NCI-H2227 (cell line): ENCODE measurements at regions not wholly inside any gene's neighbourhood (a gene's known extent, or its start where the extent isn't known, plus 50 kb on each side); places are given as distances from the start of the nearest gene placed in this dataset.
A peak's percentile ranks its signal among the peaks of the same experiment; 100 is the strongest.

Source experiments
- DNase-seq: peaks from one replicate; lab custom pipeline; 2025; ENCODE audit not compliant: unreplicated experiment; lab: John Stamatoyannopoulos, UW

GRCh38 chr2:6683516-6683915 lies 182.2 kb downstream of the CMPK2 start:
- DNase-seq = no peak

DNA sequence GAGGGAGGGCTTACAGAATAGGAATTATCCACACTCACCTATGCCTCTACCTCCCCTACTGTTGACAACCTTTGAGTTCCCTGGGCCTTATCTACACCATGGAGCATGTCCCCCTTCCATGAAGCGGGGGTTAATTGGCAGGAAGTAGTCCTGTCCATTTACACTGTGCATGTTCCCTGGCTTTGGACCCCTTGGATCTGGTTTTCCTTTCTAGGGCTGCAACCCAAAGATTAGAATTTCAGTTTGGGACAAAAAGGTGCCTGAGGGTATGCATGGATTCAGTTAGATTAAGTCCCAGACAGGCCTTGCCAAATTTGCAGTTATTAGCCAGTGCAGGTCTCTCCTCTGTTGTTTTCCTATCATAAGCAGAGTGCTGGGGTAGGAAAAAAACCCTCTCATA lies 180.3 kb downstream of the CMPK2 start:
- no peak for DNase-seq

- no peak for DNase-seq
Observed at GRCh38 chr2:6692056-6692455, 173.7 kb downstream of the CMPK2 start.

- no peak for DNase-seq
Observed at GRCh38 chr2:6692819-6693218, 172.9 kb downstream of the CMPK2 start.

- no peak for DNase-seq
Observed at GRCh38 chr2:6694555-6694954, 171.2 kb downstream of the CMPK2 start.

GRCh38 chr2:6700335-6700734 lies 165.4 kb downstream of the CMPK2 start:
- no peak for DNase-seq

GRCh38 chr2:6704077-6704476 lies 161.6 kb downstream of the CMPK2 start:
- DNase-seq = no peak

DNA sequence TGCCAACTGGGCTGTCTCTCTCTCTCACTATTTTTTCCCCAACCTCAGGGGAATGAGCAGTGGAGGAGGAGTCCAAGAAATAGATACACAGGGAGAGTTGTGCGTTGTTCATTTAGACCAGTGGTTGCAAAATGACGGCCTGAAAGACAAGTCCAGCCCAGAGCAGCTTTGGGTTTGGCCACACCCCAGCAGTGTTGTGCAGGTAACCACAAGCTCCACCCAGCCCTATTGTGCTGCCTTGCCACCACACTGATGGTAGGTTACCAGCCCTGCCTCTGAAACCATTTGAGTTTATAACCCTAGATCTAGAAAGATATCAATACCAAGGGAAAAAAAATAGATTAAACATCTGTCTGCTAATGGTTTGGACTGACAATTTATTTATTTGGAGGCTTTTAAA lies 144.3 kb downstream of the CMPK2 start:
- no peak for DNase-seq

- DNase-seq = no peak
Observed at GRCh38 chr2:6722574-6722973, 143.1 kb downstream of the CMPK2 start.

DNA sequence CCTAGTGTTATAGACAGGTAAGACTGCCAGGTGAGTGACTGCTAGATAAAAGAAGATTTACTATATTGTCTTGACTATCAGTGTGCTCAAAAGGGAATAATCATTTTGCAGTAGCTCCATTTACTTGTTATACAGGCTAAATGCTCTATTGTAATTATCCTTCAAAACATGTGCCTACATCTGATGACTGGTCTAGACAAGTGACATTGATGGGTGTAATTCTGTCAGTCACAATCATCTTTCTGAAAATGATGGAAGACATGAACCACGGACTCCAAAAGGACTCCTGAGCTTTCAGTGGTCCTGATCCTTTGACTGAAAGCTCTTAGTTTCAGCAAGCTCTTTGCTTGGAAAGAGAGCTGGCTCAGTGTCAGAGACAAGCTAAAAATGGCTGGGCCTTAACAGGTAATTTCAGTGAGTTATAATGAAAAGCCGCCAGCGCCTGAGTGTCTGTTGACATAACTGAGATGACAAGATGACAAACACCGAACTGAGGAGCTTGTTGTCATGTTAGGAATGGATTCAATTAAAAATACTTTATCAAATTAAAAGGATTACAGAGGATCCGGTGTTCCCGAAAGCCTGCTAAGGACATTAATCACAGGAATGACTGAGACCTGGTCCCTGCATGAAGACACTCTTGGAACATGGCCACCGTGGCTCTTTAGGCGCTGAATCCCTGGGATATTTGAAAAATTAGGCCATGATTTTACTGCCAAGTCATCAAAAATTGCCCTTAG lies 141.7 kb downstream of the CMPK2 start:
- peak; percentile 29 for DNase-seq

- DNase-seq = no peak
Observed at GRCh38 chr2:6724605-6725140, 141.0 kb downstream of the CMPK2 start.

DNA sequence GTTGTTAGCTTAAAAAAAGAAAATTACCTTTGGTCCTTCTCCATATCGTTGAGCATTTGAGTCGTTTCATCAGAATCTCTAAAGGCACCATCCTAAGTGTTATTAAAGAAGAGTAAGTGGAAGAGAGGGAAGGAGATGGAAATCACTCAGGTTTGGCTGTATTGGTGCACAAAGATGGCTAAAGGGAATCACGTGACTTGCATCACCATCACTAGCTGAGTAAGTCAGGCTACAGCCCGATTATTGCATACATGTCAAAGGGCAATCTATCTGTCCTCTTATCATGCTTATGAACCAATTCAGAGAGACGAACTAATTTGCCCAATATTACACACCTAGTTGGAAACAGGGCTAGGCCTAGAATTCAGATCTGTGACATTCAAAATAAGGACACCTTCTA lies 137.6 kb downstream of the CMPK2 start:
- DNase-seq = no peak

DNA sequence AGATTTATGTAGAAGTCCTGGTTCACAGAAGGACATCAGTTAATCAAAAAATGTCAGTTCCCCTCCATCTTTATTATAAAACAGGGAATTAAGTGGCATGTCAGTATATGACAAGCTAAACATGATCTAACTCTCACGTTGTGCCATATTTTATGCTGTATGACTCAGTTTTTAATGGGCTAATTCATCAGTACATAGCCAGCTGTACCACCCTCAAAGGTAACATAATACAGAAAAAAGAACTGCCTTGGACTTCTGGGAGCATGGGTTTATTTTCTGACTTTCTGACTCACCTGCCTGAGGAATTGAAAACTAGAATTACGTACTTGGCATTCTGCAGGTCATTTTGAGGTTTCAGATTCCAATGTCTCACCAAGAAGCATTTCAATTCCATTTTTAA lies 135.7 kb downstream of the CMPK2 start:
- no peak for DNase-seq

GRCh38 chr2:6730649-6731532 lies 134.8 kb downstream of the CMPK2 start:
- peak; percentile 14 for DNase-seq

DNA sequence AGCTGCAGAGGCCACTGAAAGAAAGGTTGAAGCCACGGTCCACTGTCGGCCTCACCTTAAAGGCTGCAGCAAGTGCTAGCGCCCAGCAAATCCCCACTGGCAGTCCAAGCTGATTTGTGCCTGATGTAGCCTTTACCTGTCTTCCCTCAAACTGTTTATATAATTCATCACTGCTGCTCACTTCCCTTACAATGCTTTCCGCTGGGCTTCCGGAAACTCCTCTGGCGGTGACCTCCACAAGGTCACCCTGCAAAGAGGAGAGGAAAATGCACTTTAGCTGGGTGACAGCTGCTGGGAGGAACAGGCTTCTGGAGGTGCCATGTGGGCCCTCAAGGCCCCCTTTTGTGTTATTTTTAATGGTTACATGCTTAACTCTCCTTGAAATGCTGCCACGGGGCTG lies 126.2 kb downstream of the CMPK2 start:
- peak; percentile 4 for DNase-seq

DNA sequence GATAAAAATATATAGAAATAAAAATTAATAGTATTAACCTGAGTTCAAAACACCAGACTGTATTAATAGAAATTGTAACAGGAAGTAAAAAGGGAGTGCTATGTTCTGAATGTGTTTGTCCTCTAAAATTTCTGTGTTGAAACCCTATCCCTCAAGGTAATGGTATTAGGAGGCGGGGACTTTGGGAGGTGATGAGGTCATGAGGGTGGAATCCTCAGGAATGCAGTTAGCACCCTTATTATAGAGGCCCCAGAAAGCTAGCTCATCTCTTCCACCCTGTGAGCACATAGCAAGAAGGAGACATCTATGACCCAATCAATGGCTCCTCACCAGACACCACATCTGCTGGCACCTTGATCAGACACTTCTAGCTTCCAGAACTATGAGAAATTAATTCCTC lies 124.5 kb downstream of the CMPK2 start:
- no peak for DNase-seq

GRCh38 chr2:6744038-6744437 lies 121.7 kb downstream of the CMPK2 start:
- no peak for DNase-seq

DNA sequence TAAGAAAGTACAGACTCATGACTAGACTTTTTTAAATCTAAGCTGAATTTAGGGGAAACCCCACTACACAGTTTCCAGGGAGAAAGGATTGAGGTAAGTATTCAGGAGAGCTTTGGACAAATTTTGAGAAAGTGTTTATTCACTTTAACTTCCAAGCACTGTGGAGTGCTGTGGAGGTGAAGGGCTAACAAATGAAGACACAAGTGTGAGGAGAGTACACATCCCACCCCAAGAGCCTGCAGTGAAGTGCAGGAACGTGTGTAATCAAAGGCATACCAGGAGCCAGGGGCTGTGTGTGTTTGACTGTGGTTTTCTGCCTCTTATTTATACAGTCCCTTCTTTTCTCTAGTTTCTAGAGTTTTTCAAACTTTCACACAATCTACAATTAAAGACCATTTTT lies 118.3 kb downstream of the CMPK2 start:
- DNase-seq = no peak

DNA sequence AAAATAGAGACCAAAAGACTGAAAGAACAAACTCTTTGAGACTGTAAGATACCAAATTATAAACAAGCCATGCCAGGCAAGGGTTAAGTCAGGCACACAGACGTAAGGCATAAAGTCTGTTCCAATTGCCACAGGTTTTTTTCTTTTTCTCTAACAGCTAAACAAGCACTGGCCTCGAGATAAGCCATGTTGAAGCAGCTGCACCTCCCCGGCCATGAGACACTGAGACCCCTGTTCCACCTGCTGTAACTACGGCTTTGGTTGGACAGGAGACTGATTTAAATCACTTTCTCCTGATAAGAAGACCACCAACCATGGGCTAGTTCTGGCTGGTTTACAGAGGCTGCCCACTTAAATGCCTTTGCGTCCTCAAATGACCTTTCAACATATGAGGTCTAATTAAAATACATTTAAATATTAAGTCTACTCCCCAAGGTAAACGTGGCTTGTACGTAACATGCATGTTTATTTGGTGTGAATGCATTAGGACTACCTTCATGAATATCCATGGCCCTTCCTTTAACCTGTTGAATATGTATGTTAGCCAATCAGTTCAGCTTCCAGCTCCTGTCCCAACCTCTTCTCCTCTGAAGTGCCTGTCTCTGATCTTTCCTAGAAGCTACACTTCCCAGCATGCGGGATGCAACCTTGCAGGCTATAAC lies 117.2 kb downstream of the CMPK2 start:
- no peak for DNase-seq

DNA sequence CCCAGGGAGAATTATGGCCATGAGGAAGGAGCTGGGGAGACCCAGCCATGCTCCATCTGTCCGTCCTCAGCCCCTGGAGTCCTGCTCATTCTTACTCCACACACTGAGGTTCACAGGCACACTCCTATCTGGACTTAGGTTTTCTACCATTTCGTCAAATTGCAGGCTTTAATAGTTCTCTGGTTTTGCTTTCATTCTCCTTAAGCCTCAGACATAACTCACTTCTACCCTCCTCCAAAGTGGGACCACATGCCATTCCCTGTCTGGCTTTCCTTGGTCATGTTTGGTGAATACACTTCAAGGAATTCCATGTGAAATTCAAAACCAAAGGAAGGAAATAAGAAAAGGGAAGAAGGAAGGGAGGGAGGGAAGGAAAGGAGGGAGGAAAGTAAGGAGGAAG lies 115.7 kb downstream of the CMPK2 start:
- DNase-seq = no peak

DNA sequence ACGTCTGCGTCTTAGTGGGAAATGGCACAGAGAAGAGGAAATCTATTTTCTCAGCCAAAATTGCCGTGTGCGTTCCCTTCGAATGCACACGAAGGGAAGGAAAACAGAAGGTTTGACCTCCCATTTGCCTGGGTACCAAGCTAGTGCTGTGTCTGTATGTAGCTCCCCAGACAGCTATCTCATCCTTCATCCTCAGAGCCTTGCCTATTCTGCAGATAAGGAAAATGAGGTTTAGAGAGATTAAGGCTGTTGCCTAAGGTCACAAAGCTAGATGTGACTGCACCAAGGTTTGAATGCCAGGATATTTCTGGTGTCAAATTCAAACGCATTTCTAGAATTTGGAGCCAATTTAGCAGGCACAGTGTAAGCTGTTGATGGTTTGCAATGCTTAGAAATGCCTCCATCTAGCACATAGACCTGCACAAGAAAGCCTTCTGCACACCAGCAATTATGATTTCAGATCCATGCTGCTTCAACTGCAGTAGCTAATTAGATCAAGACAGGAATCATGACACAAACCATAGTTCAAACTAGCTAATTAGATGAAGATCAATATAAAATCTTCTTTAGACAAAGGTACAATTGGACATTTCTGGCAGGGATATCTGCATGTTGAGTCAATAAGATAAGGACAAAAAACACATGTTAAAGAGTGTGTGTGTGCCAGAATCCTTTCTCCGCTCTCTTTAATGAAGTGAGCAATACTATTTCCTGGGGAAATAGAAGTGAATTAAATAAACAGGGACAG lies 115.1 kb downstream of the CMPK2 start:
- no peak for DNase-seq
